Panc1 (cell line): ENCODE measurements at regions not wholly inside any gene's neighbourhood (a gene's known extent, or its start where the extent isn't known, plus 50 kb on each side); places are given as distances from the start of the nearest gene placed in this dataset.

Source experiments
- CTCF ChIP-seq: fragments of 450-650 bp; IDR thresholded peaks from 2 replicates; pipeline ENCODE4 v1.5.1; 2017; ENCODE audit warnings: mild to moderate bottlenecking
- POLR2AphosphoS5 ChIP-seq: IDR thresholded peaks from 2 replicates; pipeline ENCODE4 v1.6.1; 2012; ENCODE audit warnings: mild to moderate bottlenecking, low read depth, low read length, moderate library complexity
- REST ChIP-seq, 2 experiments: IDR thresholded peaks; 2 replicates each; pipeline ENCODE4 v1.6.1; 2011 to 2012; ENCODE audit warnings: low read depth in 2 of 2, control low read depth in 1 of 2, low read length in 1 of 2, mild to moderate bottlenecking in 1 of 2, moderate library complexity in 1 of 2; ENCODE audit not compliant: insufficient read depth in 1 of 2
- SIN3A ChIP-seq: IDR thresholded peaks from 2 replicates; pipeline ENCODE4 v1.6.1; 2012; ENCODE audit warnings: low read depth, mild to moderate bottlenecking, low read length, moderate library complexity, borderline replicate concordance; ENCODE audit not compliant: insufficient read depth

GRCh38 chr1:90640325-90640724 is 76.8 kb downstream of the BARHL2 start:
- no peak for TF ChIP-seq CTCF
- TF ChIP-seq REST (IDR thresholded peaks at IDR 0.05; ENCODE audit: insufficient read depth in 1 of 2, low read depth in 2 of 2, low read length in 1 of 2): no peak
- no peak for TF ChIP-seq POLR2AphosphoS5
- TF ChIP-seq SIN3A: no peak
